Common myeloid progenitor, CD34-positive (primary cell): ENCODE measurements at regions not wholly inside any gene's neighbourhood (a gene's known extent, or its start where the extent isn't known, plus 50 kb on each side); places are given as distances from the start of the nearest gene placed in this dataset.

ENCODE experiments used
- CTCF ChIA-PET: fragments of 350-600 bp; sonication (Branson Sonifier 250); formaldehyde crosslinking; loops from one replicate; lab custom pipeline; 2021; ENCODE audit warnings: antibody characterized with exemption; lab: Charles Lee
- POLR2A ChIA-PET: fragments of 350-600 bp; sonication (Branson Sonifier 250); formaldehyde crosslinking; loops from one replicate; lab custom pipeline; 2021; ENCODE audit warnings: antibody characterized with exemption; lab: Charles Lee
- DNase-seq, 3 donors: peaks; one replicate each; pipeline versions ENCODE4 v3.0.0 to v3.0.0-alpha.2; 2013
- H3K27ac ChIP-seq, 2 experiments: 1 replicate in 1 of 2; 2 replicates in 1 of 2; pipeline ENCODE4 v1.7.0; 2013; ENCODE audit warnings: inconsistent platforms in 2 of 2, low read length in 2 of 2, mild to moderate bottlenecking in 2 of 2, low read depth in 1 of 2, moderate library complexity in 1 of 2; ENCODE audit not compliant: severe bottlenecking in 2 of 2, insufficient read depth in 1 of 2, poor library complexity in 1 of 2
- H3K27me3 ChIP-seq, 5 experiments: replicated peaks in 2 of 5; 1 replicate in 3 of 5; 2 replicates in 2 of 5; pipeline versions ENCODE4 v1.6.1 to v1.7.0; 2013; ENCODE audit warnings: low read length in 4 of 5, mild to moderate bottlenecking in 2 of 5, moderate library complexity in 2 of 5, inconsistent platforms in 1 of 5; ENCODE audit not compliant: insufficient read depth in 5 of 5, control insufficient read depth in 4 of 5
- H3K36me3 ChIP-seq, 4 experiments: 1 replicate in 2 of 4; 2 replicates in 2 of 4; pipeline versions ENCODE4 v1.6.1 to v1.7.0; 2013; ENCODE audit warnings: low read length in 3 of 4, control low read depth in 1 of 4, mild to moderate bottlenecking in 1 of 4; ENCODE audit not compliant: control insufficient read depth in 4 of 4, insufficient read depth in 4 of 4
- H3K4me1 ChIP-seq, 4 experiments: 1 replicate in 3 of 4; 2 replicates in 1 of 4; pipeline versions ENCODE4 v1.6.1 to v1.7.1; 2013; ENCODE audit warnings: low read length in 3 of 4, mild to moderate bottlenecking in 3 of 4, control low read depth in 1 of 4, inconsistent platforms in 1 of 4, moderate library complexity in 1 of 4; ENCODE audit not compliant: control insufficient read depth in 4 of 4, insufficient read depth in 4 of 4; ENCODE audit errors: control extremely low read depth in 1 of 4
- H3K4me3 ChIP-seq, 7 experiments: 1 replicate in 4 of 7; 2 replicates in 3 of 7; pipeline versions ENCODE4 v1.5.1 to v1.7.0; 2013; ENCODE audit warnings: mild to moderate bottlenecking in 7 of 7, low read length in 6 of 7, moderate library complexity in 6 of 7, inconsistent platforms in 2 of 7, low read depth in 2 of 7, control low read depth in 1 of 7; ENCODE audit not compliant: insufficient read depth in 4 of 7, control insufficient read depth in 1 of 7; ENCODE audit errors: extremely low read depth in 1 of 7
- H3K9me3 ChIP-seq, 5 experiments: 1 replicate in 4 of 5; 2 replicates in 1 of 5; pipeline versions ENCODE4 v1.6.1 to v1.7.1; 2013; ENCODE audit warnings: low read length in 4 of 5, mild to moderate bottlenecking in 2 of 5, inconsistent platforms in 1 of 5, low read depth in 1 of 5, moderate library complexity in 1 of 5; ENCODE audit not compliant: control insufficient read depth in 4 of 5, insufficient read depth in 2 of 5; ENCODE audit errors: control extremely low read depth in 1 of 5
- WGBS: methylation state at CpG from one replicate; pipeline ENCODE4 v1.1.5; 2013; ENCODE audit not compliant: insufficient coverage; 5-methylcytosine and 5-hydroxymethylcytosine counted together

DNA sequence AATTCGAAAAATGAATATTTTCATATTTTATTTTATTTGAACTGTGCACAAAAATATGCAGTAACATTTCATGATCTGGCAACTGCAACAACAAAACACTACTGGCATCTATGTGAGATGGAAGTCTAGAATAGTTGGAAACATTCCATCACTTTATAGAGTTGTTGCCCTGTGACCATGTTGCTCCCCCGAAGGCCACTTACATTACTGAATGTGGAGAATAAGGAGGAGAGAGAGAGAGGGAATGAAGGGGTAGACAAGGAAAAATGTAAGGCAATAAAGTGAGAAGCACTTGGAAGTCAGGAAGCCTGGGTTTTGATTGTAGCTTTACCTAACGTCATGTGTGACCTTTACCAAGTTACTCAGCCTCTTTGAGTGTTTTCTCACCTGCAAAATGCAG is 437.2 kb upstream of the EDIL3 start:
- ChIA-PET POLR2A (no interaction called here), CTCF (no interaction called here)
- no peaks in the 10 kb centered on the region for H3K4me1 ChIP-seq
- H3K27ac ChIP-seq, result no peak overlapping the region
- peaks cover 0 to 1% (median 0%) of the 10 kb centered on the region in 5 experiments for H3K9me3 ChIP-seq
- no peak for DNase-seq
- WGBS, result 100% methylated on average over 1 of the region's 3 CpGs
- no peak overlapping the region for H3K4me3 ChIP-seq
- H3K36me3 ChIP-seq, result no peaks in the 10 kb centered on the region
- no peaks in the 10 kb centered on the region for H3K27me3 ChIP-seq

DNA sequence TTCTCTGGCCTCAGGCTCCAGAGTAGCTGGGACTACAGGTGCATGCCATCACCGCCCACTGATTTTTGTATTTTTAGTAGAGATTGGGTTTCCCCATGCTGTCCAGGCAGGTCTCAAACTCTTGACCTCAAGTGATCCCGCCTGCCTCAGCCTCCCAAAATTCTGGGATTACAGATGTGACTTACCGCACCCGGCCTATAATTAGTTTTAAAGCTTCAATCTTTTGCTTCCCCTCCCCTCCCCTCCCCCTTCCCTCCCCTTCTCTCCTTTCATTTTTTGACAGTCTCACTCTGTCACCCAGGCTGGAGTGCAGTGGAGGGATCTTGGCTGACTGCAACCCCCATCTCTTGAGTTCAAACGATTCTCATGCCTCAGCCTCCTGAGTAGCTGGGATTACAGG is 433.3 kb upstream of the EDIL3 start:
- Histone ChIP-seq H3K27me3 (no peaks in the 10 kb centered on the region), H3K9me3 (no peaks in the 10 kb centered on the region), H3K4me3 (no peak overlapping the region), H3K27ac (no peak overlapping the region), H3K36me3 (no peaks in the 10 kb centered on the region), H3K4me1 (no peaks in the 10 kb centered on the region)
- no peak for DNase-seq
- CTCF ChIA-PET, result interaction anchor here (1.1 kb wide), 1 partner anchor 13 kb away, joined by 4 read pairs; no protein-coding TSS in a partner anchor
- WGBS, result 89% methylated on average over 1 of the region's 5 CpGs
- POLR2A ChIA-PET, result no interaction called here

GRCh38 chr5:84816746-84817547 is 432.3 kb upstream of the EDIL3 start:
- H3K9me3 ChIP-seq, result no peaks in the 10 kb centered on the region

DNA sequence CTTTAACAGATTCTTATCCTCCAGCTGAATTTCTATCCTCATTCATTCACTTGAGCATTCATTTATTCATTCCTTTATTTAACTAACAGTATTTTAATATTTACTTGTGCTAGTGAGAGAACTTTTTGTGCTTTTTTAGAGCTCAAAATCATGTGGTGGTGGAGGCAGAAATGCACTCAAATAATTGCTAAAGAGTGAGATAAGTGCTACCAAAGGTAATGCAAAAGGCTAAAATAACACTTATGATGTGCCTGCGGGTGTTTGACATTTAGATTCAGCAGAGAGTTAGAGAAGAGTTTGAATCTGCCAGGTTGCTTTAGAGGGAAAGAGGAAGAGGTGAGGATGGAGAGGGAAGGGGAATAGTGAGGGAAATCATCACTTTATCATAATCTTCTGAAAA is 431.5 kb upstream of the EDIL3 start:
- Histone ChIP-seq H3K27ac (no peak overlapping the region), H3K4me1 (no peaks in the 10 kb centered on the region), H3K27me3 (no peaks in the 10 kb centered on the region), H3K9me3 (no peaks in the 10 kb centered on the region), H3K4me3 (no peak overlapping the region), H3K36me3 (no peaks in the 10 kb centered on the region)
- ChIA-PET CTCF (no interaction called here), POLR2A (no interaction called here)
- no peak for DNase-seq
- WGBS, result 100% methylated on average over 1 of the region's 1 CpG

More at GRCh38 chr5:84816746-84817547, 432.3 kb upstream of the EDIL3 start:
- H3K27ac ChIP-seq, result no peak overlapping the region
- DNase-seq, result no peak
- 100% methylated on average over 2 of the region's 4 CpGs for WGBS
- ChIA-PET CTCF (interaction anchor here (0.5 to 1.1 kb wide), 2 partner anchors 12 to 230 kb away, joined by 4 read pairs; no protein-coding TSS in a partner anchor), POLR2A (no interaction called here)
- H3K36me3 ChIP-seq, result no peaks in the 10 kb centered on the region
- no peaks in the 10 kb centered on the region for H3K4me1 ChIP-seq
- H3K27me3 ChIP-seq, result no peaks in the 10 kb centered on the region
- H3K4me3 ChIP-seq, result no peak overlapping the region

- Histone ChIP-seq H3K27me3 (no peaks in the 10 kb centered on the region), H3K4me1 (no peaks in the 10 kb centered on the region), H3K4me3 (no peak overlapping the region), H3K9me3 (peaks cover 0 to 3% (median 0%) of the 10 kb centered on the region in 5 experiments), H3K36me3 (no peaks in the 10 kb centered on the region), H3K27ac (no peak overlapping the region)
- ChIA-PET POLR2A (no interaction called here), CTCF (interaction anchor here (0.9 kb wide), 1 partner anchor 12 kb away, joined by 4 read pairs; no protein-coding TSS in a partner anchor)
- DNase-seq, result no peak
Observed at GRCh38 chr5:84805473-84805872, 420.8 kb upstream of the EDIL3 start.

- Histone ChIP-seq H3K4me3 (no peak overlapping the region), H3K36me3 (no peaks in the 10 kb centered on the region), H3K9me3 (no peaks in the 10 kb centered on the region), H3K27ac (no peak overlapping the region), H3K27me3 (no peaks in the 10 kb centered on the region), H3K4me1 (no peaks in the 10 kb centered on the region)
- DNase-seq, result no peak
- POLR2A ChIA-PET, result no interaction called here
- CTCF ChIA-PET, result no interaction called here
- 100% methylated on average over 4 of the region's 8 CpGs for WGBS
Observed at GRCh38 chr5:84796399-84796798, 411.7 kb upstream of the EDIL3 start.

- H3K36me3 ChIP-seq, result no peaks in the 10 kb centered on the region
- H3K4me1 ChIP-seq, result no peaks in the 10 kb centered on the region
- H3K27me3 ChIP-seq, result no peaks in the 10 kb centered on the region
- H3K9me3 ChIP-seq, result no peaks in the 10 kb centered on the region
- H3K27ac ChIP-seq, result no peak overlapping the region
- no CpG with 5 or more reads among the region's 2 CpGs for WGBS
- H3K4me3 ChIP-seq, result no peak overlapping the region
- DNase-seq, result no peak
- CTCF ChIA-PET, result no interaction called here
- POLR2A ChIA-PET, result no interaction called here
Observed at GRCh38 chr5:84794486-84795035, 409.9 kb upstream of the EDIL3 start.
